Brain microvascular endothelial cell (primary cell): ENCODE measurements at regions not wholly inside any gene's neighbourhood (a gene's known extent, or its start where the extent isn't known, plus 50 kb on each side); places are given as distances from the start of the nearest gene placed in this dataset.

ENCODE experiments used
- DNase-seq: peaks from one replicate; pipeline ENCODE4 v3.0.0-alpha.2; 2020
- H3K27ac ChIP-seq: fragments of 250-450 bp; sonication (Bioruptor Pico); 2 replicates; pipeline ENCODE4 v1.5.1; 2020; ENCODE audit warnings: mild to moderate bottlenecking, moderate library complexity
- H3K27me3 ChIP-seq: fragments of 250-450 bp; sonication (Bioruptor Pico); replicated peaks from 2 replicates; pipeline ENCODE4 v1.5.1; 2020; ENCODE audit warnings: mild to moderate bottlenecking
- H3K36me3 ChIP-seq: fragments of 250-450 bp; sonication (Bioruptor Pico); replicated peaks from 2 replicates; pipeline ENCODE4 v1.5.1; 2020; ENCODE audit warnings: mild to moderate bottlenecking
- H3K4me3 ChIP-seq: 2 replicates; pipeline ENCODE4 v1.5.1; 2011; ENCODE audit warnings: low read depth, mild to moderate bottlenecking, control low read depth, low read length, moderate library complexity
- in situ Hi-C: cut with HindIII; loops from 2 replicates; pipeline ENCODE4 v1.10.0; 2017; ENCODE audit warnings: low sequenced_read_pairs, low pct_ligation_motif_present
- TF ChIP-seq, protein P1 (sequence below): IDR thresholded peaks from 2 replicates; pipeline ENCODE4 v1.5.1; 2011; ENCODE audit warnings: low read depth, mild to moderate bottlenecking, moderate library complexity, low read length, control low read depth, inconsistent platforms; ENCODE audit errors: missing control alignments

DNA sequence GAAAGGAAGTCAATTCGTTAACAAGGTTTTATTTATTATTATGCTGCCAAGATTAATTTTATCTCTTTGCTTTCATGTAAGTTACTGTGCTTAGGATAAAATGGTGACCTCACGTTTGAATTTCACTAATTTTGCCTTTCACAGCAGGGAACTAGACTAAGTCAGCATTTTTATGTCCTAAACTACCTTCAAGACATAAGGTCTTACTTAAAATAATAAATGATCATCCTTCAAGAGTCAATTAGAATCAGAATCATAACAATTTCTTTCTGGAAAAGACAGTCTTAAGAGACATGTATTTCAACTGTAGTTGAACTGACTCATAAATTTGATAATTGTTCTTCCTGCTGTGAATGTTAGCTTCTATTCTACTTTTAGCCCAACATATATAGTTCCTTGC is 893.8 kb downstream of the KCNJ2 start:
- in situ Hi-C loops, result no loop called here
- no peaks in the 10 kb centered on the region for H3K27me3 ChIP-seq
- TF ChIP-seq, protein P1, sequence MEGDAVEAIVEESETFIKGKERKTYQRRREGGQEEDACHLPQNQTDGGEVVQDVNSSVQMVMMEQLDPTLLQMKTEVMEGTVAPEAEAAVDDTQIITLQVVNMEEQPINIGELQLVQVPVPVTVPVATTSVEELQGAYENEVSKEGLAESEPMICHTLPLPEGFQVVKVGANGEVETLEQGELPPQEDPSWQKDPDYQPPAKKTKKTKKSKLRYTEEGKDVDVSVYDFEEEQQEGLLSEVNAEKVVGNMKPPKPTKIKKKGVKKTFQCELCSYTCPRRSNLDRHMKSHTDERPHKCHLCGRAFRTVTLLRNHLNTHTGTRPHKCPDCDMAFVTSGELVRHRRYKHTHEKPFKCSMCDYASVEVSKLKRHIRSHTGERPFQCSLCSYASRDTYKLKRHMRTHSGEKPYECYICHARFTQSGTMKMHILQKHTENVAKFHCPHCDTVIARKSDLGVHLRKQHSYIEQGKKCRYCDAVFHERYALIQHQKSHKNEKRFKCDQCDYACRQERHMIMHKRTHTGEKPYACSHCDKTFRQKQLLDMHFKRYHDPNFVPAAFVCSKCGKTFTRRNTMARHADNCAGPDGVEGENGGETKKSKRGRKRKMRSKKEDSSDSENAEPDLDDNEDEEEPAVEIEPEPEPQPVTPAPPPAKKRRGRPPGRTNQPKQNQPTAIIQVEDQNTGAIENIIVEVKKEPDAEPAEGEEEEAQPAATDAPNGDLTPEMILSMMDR, result no peak
- no peak overlapping the region for H3K27ac ChIP-seq
- no peak for DNase-seq
- H3K36me3 ChIP-seq, result no peaks in the 10 kb centered on the region
- no peak overlapping the region for H3K4me3 ChIP-seq

DNA sequence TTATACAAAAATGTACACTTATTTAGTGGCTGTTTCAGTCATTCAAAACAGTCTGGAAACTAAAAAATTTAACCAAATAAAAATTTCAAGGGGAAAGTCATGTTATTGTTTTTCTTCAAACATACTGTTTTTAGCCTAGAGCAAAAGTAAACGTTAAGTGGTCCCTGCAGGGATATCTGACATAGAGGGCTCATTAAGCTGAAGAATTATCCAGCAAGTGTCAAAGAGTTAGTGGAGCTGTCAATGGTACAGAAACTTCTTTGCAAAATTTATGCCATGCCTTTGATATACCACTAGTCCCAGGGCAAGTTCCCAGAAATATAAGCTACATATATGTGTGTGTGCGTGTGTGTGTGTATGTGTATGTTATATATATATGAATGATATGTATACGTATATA is 894.2 kb downstream of the KCNJ2 start:
- Histone ChIP-seq H3K27ac (no peak overlapping the region), H3K36me3 (no peaks in the 10 kb centered on the region), H3K27me3 (no peaks in the 10 kb centered on the region), H3K4me3 (no peak overlapping the region)
- TF ChIP-seq, protein P1, result no peak
- DNase-seq, result no peak
- in situ Hi-C loops, result no loop called here

DNA sequence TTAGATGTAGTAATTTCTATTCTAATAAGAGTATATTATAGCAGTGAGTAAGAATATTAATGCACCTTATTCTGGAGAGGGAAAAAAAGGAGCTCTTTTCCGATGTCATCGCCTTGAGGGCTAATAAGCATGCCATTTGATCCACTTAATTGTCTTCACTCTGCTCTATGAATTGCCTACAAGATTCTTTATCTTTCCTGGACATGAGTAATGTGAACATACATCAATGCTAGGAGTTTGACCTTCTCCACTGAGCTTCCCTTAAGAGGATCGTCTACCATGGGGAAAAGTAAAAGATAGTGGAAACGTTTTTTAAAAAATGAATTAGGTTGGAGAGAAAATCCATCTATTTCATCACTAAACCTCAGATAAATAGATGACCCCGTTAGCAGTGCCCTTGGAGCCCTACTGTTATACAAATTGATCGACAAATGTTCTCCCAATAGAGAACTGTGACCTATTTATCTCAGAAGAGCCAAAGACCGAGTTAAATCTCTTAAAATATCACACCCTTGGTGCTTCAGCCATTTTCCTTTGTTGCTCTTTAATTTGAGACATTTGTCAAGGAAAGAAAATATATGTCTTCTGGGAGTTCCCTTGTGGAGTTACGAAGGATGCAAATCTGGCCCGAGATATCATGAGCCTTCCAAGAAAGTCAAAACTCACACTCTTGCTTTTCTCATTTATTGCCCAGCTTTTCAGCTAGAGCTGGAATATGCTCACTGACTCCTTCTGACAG is 898.5 kb downstream of the KCNJ2 start:
- in situ Hi-C loops, result no loop called here
- Histone ChIP-seq H3K4me3 (no peak overlapping the region), H3K36me3 (no peaks in the 10 kb centered on the region), H3K27me3 (no peaks in the 10 kb centered on the region), H3K27ac (peak overlapping the region; percentile 3)
- TF ChIP-seq, protein P1, result no peak
- no peak for DNase-seq

DNA sequence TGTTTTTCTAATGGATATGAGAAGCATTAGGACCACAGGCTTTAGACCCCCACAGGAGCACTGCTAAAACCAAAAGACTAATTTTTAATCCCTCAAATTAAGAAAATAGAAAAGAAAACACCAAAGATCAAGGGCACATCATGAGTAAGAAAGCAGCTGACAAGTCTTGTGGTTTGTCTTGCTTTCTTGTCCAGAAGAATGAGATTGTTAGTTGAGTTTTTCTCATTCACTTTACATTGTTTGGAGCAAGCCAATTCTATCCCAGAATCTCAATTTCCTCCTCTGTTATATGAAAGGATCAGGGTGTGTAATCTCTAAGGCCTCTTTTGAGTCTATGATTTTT is 899.0 kb downstream of the KCNJ2 start:
- in situ Hi-C loops, result no loop called here
- peak; percentile 8 for DNase-seq

DNA sequence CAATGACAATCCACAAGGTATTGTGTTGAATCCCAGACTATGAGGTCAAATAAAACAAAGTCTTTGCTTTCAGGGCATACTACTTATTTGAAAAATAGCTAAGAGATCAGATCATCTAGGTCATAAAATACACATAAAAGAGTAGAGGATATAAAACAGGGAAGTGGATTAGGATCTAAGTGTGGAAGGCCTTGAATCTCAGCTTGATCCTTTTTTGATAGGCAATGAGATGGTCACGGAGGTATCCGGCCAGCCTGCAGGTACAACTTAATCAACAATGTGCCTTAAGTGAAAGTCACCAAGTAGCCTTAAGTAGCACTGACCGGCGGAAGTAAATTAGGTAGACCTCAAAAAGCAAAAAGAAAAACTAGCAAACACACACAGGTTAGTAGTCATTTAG is 901.7 kb downstream of the KCNJ2 start:
- Histone ChIP-seq H3K36me3 (no peaks in the 10 kb centered on the region), H3K27me3 (no peaks in the 10 kb centered on the region), H3K4me3 (no peak overlapping the region), H3K27ac (peak overlapping the region; percentile 11)
- TF ChIP-seq, protein P1, result no peak
- in situ Hi-C loops, result no loop called here
- DNase-seq, result no peak

More for the DNA sequence above, 899.0 kb downstream of the KCNJ2 start:
- Histone ChIP-seq H3K27ac (peak overlapping the region; percentile 3), H3K36me3 (no peaks in the 10 kb centered on the region), H3K4me3 (no peak overlapping the region), H3K27me3 (no peaks in the 10 kb centered on the region)
- TF ChIP-seq, protein P1, result no peak

DNA sequence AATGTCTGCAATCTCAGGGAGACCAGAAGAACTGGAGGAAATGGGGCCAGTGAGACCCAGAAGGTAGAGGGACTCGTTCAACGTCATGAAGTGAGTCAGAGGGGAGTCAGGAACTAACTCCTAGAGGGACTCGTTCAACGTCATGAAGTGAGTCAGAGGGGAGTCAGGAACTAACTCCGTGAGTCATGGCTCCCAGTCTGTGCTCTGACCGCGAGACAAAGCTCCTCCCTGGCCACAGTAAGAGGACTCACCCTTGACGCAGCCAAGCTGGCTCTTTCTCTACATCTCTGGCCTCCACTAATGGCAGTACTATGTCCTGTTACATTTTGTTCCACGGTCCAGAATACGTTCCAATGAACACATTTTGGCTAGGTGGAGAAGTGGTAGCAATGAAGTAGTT is 902.5 kb downstream of the KCNJ2 start:
- peak; percentile 100 for DNase-seq
- Histone ChIP-seq H3K27ac (peak overlapping the region; percentile 90), H3K4me3 (no peak overlapping the region), H3K36me3 (no peaks in the 10 kb centered on the region), H3K27me3 (no peaks in the 10 kb centered on the region)
- in situ Hi-C loops, result no loop called here
- TF ChIP-seq, protein P1, result no peak
